GM19372 (cell line): ENCODE measurements at regions not wholly inside any gene's neighbourhood (a gene's known extent, or its start where the extent isn't known, plus 50 kb on each side); places are given as distances from the start of the nearest gene placed in this dataset.
"Not testable (repeated sequence)": the region's sequence is repeated elsewhere in the genome, so short reads cannot be mapped to it uniquely, and the experiment has no call there.

Experiments used
- ATAC-seq: cut with Tn5 transposase; IDR thresholded peaks from one replicate; pipeline ENCODE4 v1.9.1; 2021; ENCODE audit warnings: mild to moderate bottlenecking, low read depth, moderate library complexity; ENCODE audit not compliant: unreplicated experiment

GRCh38 chr6:81262656-81263055 is 489.8 kb downstream of the TENT5A start:
- ATAC-seq: no peak

- ATAC-seq: not testable (repeated sequence)
Measured at GRCh38 chr6:81256223-81256622, 496.3 kb downstream of the TENT5A start.

- ATAC-seq: no peak
Measured at GRCh38 chr6:81253821-81254220, 498.7 kb downstream of the TENT5A start.

- no peak for ATAC-seq
Measured at GRCh38 chr6:81252231-81252630, 500.2 kb downstream of the TENT5A start.

GRCh38 chr6:81246200-81246599 is 506.3 kb downstream of the TENT5A start:
- ATAC-seq: no peak

- no peak for ATAC-seq
Measured at GRCh38 chr6:81242624-81243023, 509.9 kb downstream of the TENT5A start.

GRCh38 chr6:81241126-81242041 is 511.1 kb downstream of the TENT5A start:
- ATAC-seq: no peak

- no peak for ATAC-seq
Measured at GRCh38 chr6:81238390-81238789, 514.1 kb downstream of the TENT5A start.

- no peak for ATAC-seq
Measured at GRCh38 chr6:81237226-81237625, 515.3 kb downstream of the TENT5A start.

- no peak for ATAC-seq
Measured at GRCh38 chr6:81235512-81235911, 517.0 kb downstream of the TENT5A start.

- ATAC-seq: no peak
Measured at GRCh38 chr6:81233990-81234389, 518.5 kb downstream of the TENT5A start.

- ATAC-seq: no peak
Measured at GRCh38 chr6:81228912-81229555, 523.4 kb downstream of the TENT5A start.

GRCh38 chr6:81226957-81227356 is 525.5 kb downstream of the TENT5A start:
- ATAC-seq: no peak

GRCh38 chr6:81216668-81217067 is 535.8 kb downstream of the TENT5A start:
- ATAC-seq: no peak

- ATAC-seq: no peak
Measured at GRCh38 chr6:81215092-81215432, 537.4 kb downstream of the TENT5A start.

GRCh38 chr6:81214414-81215091 is 537.9 kb downstream of the TENT5A start:
- no peak for ATAC-seq

- ATAC-seq: no peak
Measured at GRCh38 chr6:81204731-81205130, 547.8 kb downstream of the TENT5A start.

GRCh38 chr6:81194374-81194773 is 558.1 kb downstream of the TENT5A start:
- ATAC-seq: no peak

- ATAC-seq: no peak
Measured at GRCh38 chr6:81172056-81172740, 580.3 kb downstream of the TENT5A start.

- no peak for ATAC-seq
Measured at GRCh38 chr6:81169166-81169565, 583.3 kb downstream of the TENT5A start.

- no peak for ATAC-seq
Measured at GRCh38 chr6:81166770-81167169, 585.7 kb downstream of the TENT5A start.
